ENCODE measurements at regions not wholly inside any gene's neighbourhood (a gene's known extent, or its start where the extent isn't known, plus 50 kb on each side); places are given as distances from the start of the nearest gene placed in this dataset.

GRCh38 chr4:11119474-11119873 is 309.2 kb downstream of the HS3ST1 start:
- no peaks in the 10 kb centered on the region for H3K9me3 ChIP-seq (replicated peaks in 1 of 3)
- 90 to 97% (median 93%) methylated on average over 1 of the region's 1 CpG for WGBS, 4 donors
- DNase-seq: no peak
- TF ChIP-seq CTCF (IDR thresholded peaks at IDR 0.05) (no peak), POLR2A (IDR thresholded peaks at IDR 0.05) (no peak)
- no peaks in the 10 kb centered on the region for H3K27me3 ChIP-seq
- no peak overlapping the region for H3K27ac ChIP-seq
- H3K4me3 ChIP-seq: no peak overlapping the region
- no peaks in the 10 kb centered on the region for H3K4me1 ChIP-seq (replicated peaks in 1 of 2)
- intact Hi-C loops (cut with DNase I): no loop called here
- H3K36me3 ChIP-seq (replicated peaks in 1 of 2): no peaks in the 10 kb centered on the region

GRCh38 chr4:11118513-11118912 is 310.2 kb downstream of the HS3ST1 start:
- H3K9me3 ChIP-seq (replicated peaks in 1 of 3): no peaks in the 10 kb centered on the region
- intact Hi-C loops (cut with DNase I): no loop called here
- H3K36me3 ChIP-seq (replicated peaks in 1 of 2): no peaks in the 10 kb centered on the region
- WGBS, 4 donors: 73 to 89% (median 82%) methylated on average over 2 of the region's 2 CpGs
- H3K27me3 ChIP-seq: no peaks in the 10 kb centered on the region
- TF ChIP-seq CTCF (IDR thresholded peaks at IDR 0.05) (no peak), POLR2A (IDR thresholded peaks at IDR 0.05) (no peak)
- no peak for DNase-seq
- no peaks in the 10 kb centered on the region for H3K4me1 ChIP-seq (replicated peaks in 1 of 2)
- H3K4me3 ChIP-seq: no peak overlapping the region
- H3K27ac ChIP-seq: no peak overlapping the region

- H3K36me3 ChIP-seq (replicated peaks in 1 of 2): no peaks in the 10 kb centered on the region
- no peak overlapping the region for H3K4me3 ChIP-seq
- intact Hi-C loops (cut with DNase I): no loop called here
- H3K27me3 ChIP-seq: no peaks in the 10 kb centered on the region
- no peak for DNase-seq
- no peaks in the 10 kb centered on the region for H3K4me1 ChIP-seq (replicated peaks in 1 of 2)
- no peak overlapping the region for H3K27ac ChIP-seq
- H3K9me3 ChIP-seq (replicated peaks in 1 of 3): no peaks in the 10 kb centered on the region
- 69 to 82% (median 81%) methylated on average over 8 of the region's 8 CpGs for WGBS, 4 donors
- TF ChIP-seq CTCF (IDR thresholded peaks at IDR 0.05) (no peak), POLR2A (IDR thresholded peaks at IDR 0.05) (no peak)
These were observed 311.8 kb downstream of the HS3ST1 start for GRCh38 chr4:11116940-11117339.

GRCh38 chr4:11111876-11112275 is 316.8 kb downstream of the HS3ST1 start:
- Histone ChIP-seq H3K27me3 (no peaks in the 10 kb centered on the region), H3K27ac (no peak overlapping the region), H3K4me1 (replicated peaks in 1 of 2) (no peaks in the 10 kb centered on the region), H3K9me3 (replicated peaks in 1 of 3) (no peaks in the 10 kb centered on the region), H3K4me3 (no peak overlapping the region), H3K36me3 (replicated peaks in 1 of 2) (no peaks in the 10 kb centered on the region)
- 45 to 53% (median 47%) methylated on average over 2 of the region's 2 CpGs for WGBS, 4 donors
- no peak for DNase-seq
- intact Hi-C loops (cut with DNase I): no loop called here
- no peak for TF ChIP-seq CTCF (IDR thresholded peaks at IDR 0.05)
- no peak for TF ChIP-seq POLR2A (IDR thresholded peaks at IDR 0.05)

Data from adrenal gland (tissue), 9 donors.